Epithelial cell of proximal tubule (primary cell): ENCODE measurements at regions not wholly inside any gene's neighbourhood (a gene's known extent, or its start where the extent isn't known, plus 50 kb on each side); places are given as distances from the start of the nearest gene placed in this dataset.
"Not testable (repeated sequence)": the region's sequence is repeated elsewhere in the genome, so short reads cannot be mapped to it uniquely, and the experiment has no call there.

Source experiments
- DNase-seq: peaks from one replicate; pipeline ENCODE4 v3.0.0-alpha.2; 2011; ENCODE audit warnings: low read depth
- H3K4me3 ChIP-seq: 2 replicates; pipeline ENCODE4 v1.5.1; 2011; ENCODE audit warnings: low read depth, mild to moderate bottlenecking, low read length
- CTCF ChIP-seq: conservative IDR thresholded peaks from 2 replicates; pipeline ENCODE4 v1.5.1; 2012; ENCODE audit warnings: low read depth, mild to moderate bottlenecking, low read length

DNA sequence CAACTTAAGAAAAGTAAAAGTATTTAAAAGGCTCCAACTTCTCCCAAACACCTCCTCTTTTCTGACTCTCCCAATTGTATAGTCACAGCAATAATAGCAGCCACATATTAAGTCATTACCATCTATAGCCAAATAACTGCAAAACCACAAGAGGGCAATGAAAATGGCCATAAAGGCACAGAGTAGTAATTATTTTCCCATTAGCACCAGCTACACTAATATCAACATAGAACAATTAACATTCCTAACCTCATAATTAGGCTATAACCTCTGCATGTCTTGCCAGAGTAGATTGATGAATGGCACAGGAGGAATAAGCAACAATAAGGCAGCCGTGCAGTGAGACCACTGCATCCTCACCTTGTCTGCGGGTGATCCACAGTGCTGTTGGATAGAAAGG, 226.4 kb upstream of the SERP2 start:
- TF ChIP-seq CTCF = no peak
- DNase-seq = no peak
- no peak overlapping the region for H3K4me3 ChIP-seq

DNA sequence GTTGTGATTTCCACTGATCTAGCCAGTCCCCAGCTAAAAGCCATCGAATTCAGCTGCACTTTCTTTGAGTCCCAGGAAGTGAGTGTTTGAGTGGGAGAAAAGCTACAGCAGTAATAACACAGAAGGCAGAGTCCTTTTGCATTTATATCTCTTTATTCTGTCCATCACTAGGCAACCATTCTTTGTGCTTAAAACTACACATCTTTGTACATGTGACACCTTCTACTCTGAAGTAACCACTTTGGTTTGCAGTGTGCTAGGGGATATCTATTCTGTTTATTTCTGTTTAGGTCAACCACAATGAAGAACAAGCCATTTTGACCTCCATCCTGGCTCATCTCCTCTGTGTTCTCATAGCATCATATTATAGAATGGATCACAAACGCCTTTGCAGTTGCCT, 226.0 kb upstream of the SERP2 start:
- TF ChIP-seq CTCF = no peak
- DNase-seq = no peak
- H3K4me3 ChIP-seq = no peak overlapping the region

DNA sequence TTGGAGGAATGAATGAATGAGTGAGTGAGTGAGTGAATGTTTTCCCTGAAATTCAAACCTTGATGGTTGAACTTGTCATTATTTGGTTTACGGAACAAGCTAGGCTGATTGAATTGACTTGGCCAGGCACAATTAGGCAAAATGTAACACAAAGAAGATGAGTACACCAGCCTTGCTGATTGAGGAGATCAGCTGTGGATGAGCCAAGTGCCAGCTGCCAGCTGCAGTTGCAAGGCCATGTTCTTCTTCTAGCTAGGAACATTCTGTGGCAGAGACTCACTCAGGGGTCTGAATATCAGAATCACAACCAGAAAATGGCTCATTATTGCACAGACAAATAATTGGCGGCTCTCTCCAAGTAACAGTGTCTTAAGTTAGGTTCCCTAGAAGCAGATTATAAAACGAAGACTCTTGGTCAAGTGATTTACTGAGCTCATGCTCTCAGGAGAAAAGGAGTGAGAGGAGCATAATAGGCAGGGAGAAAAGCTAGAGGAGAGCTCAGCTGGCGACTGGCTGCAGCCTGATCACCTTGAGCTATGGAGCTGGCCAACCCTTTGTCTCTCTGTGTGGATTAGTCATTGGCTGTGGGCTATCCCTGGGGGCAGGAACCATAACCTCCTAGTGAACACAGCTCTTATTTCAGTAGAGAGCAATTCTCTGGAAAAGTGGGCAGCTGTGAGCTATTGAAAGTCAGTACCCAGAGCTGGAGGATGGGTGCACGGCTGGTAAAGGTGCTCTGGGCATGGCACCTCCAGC, 225.3 kb upstream of the SERP2 start:
- TF ChIP-seq CTCF = no peak
- DNase-seq = no peak
- H3K4me3 ChIP-seq = no peak overlapping the region

DNA sequence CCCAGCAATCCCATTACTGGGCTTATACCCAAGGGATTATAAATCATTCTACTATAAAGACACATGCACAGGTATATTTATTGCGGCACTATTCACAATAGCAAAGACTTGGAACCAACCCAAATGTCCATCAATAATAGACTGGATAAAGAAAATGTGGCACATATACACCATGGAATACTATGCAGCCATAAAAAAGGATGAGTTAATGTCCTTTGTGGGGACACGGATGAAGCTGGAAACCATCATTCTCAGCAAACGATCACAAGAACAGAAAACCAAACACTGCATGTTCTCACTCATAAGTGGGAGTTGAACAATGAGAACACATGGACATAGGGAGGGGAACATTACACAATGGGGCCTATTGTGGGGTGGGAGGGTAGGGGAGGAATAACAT, 224.4 kb upstream of the SERP2 start:
- H3K4me3 ChIP-seq, DNase-seq: not testable (repeated sequence)

- H3K4me3 ChIP-seq = no peak overlapping the region
- TF ChIP-seq CTCF = no peak
- no peak for DNase-seq
These were observed 223.8 kb upstream of the SERP2 start for GRCh38 chr13:44149821-44150220.

DNA sequence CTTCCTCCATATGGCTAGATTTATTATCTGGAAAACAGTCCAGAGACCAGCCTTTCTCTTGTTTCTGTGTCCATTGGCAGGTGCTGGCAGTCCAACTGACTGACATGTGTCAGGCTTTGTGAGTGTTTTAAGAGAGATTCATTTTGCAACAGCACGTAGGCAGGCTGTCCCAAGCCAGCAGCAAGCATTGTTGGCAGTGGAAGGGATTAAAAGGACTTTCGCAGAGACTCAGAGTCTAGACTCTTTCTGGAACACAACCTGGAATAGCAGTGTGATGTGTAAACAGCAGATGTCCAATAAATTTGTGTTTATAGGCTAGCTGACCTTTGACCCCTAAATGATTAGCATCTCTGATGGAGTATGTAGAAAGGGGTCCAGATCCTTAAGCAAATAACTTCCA, 222.2 kb upstream of the SERP2 start:
- DNase-seq = no peak
- no peak for TF ChIP-seq CTCF
- no peak overlapping the region for H3K4me3 ChIP-seq

DNA sequence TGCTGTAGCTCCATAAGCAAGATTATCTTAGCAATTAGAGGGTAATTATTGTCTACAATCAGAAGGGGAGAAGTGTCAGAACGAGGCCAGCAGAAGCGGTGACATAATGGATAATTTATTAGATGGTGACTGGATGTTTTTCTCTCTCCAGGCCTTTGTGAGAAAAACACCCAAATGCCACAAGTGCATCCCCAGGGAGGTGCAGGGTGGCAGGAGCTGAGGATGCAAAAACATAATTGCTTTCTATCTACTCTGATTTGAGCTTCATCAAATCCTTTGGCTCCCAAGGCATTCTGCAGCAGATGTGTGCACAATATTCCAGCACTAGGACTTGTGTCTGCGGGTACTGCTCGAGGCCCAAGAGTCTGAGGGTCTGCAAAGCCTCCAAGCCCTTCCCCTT, 220.1 kb upstream of the SERP2 start:
- TF ChIP-seq CTCF = no peak

More for the DNA sequence above, 220.1 kb upstream of the SERP2 start:
- H3K4me3 ChIP-seq = no peak overlapping the region
- no peak for DNase-seq
